ENCODE measurements at regions not wholly inside any gene's neighbourhood (a gene's known extent, or its start where the extent isn't known, plus 50 kb on each side); places are given as distances from the start of the nearest gene placed in this dataset.

DNA sequence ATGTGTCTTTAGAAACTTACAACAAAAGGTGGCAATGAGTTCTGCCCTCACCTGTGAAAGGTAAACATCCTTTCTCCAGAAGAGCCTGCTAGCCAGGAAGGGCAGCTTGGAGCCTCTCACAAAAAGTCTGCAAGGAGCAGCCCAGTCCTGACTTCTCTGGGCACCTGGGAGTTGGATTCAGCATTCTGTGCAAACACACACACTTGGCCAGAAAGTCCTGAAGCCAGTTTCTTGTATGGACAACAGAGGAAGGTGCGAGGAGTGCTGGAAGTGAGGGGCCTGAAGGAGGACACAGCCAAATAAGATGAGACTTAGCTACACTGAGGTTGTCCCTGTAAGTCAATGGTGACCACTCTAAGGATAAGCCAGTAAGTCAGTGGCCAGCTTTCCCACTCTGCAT, 52.4 kb upstream of the SLC1A4 start:
- TF ChIP-seq ZFP3 (CRISPR knock-in tag; IDR thresholded peaks at IDR 0.05) (no peak), ZC3H10 (CRISPR knock-in tag; IDR thresholded peaks at IDR 0.05) (no peak), ZFP30 (CRISPR knock-in tag; IDR thresholded peaks at IDR 0.05) (no peak)
- TF ChIP-seq, protein P1, sequence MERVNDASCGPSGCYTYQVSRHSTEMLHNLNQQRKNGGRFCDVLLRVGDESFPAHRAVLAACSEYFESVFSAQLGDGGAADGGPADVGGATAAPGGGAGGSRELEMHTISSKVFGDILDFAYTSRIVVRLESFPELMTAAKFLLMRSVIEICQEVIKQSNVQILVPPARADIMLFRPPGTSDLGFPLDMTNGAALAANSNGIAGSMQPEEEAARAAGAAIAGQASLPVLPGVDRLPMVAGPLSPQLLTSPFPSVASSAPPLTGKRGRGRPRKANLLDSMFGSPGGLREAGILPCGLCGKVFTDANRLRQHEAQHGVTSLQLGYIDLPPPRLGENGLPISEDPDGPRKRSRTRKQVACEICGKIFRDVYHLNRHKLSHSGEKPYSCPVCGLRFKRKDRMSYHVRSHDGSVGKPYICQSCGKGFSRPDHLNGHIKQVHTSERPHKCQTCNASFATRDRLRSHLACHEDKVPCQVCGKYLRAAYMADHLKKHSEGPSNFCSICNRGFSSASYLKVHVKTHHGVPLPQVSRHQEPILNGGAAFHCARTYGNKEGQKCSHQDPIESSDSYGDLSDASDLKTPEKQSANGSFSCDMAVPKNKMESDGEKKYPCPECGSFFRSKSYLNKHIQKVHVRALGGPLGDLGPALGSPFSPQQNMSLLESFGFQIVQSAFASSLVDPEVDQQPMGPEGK (CRISPR knock-in tag; IDR thresholded peaks at IDR 0.05; ENCODE audit: borderline replicate concordance) = no peak

Data from SK-N-SH treated with all-trans-retinoic acid at 6 μM for 48 hours (cell line).